ENCODE measurements at regions not wholly inside any gene's neighbourhood (a gene's known extent, or its start where the extent isn't known, plus 50 kb on each side); places are given as distances from the start of the nearest gene placed in this dataset.
A peak's percentile ranks its signal among the peaks of the same experiment; 100 is the strongest.

- ATAC-seq = no peak
- Histone ChIP-seq H3K9me3 (no peaks in the 10 kb centered on the region), H3K4me3 (no peak overlapping the region), H3K36me3 (ENCODE audit: insufficient read depth in 1 of 2, low read depth in 1 of 2) (no peaks in the 10 kb centered on the region), H3K4me1 (no peaks in the 10 kb centered on the region), H3K27me3 (ENCODE audit: insufficient read depth in 3 of 3, low read length in 2 of 3) (no peaks in the 10 kb centered on the region), H3K27ac (no peak overlapping the region)
- intact Hi-C loops (cut with DNase I) = no loop called here
- WGBS, 3 donors = 58 to 65% (median 62%) methylated on average over 4 of the region's 4 CpGs
- no peak for TF ChIP-seq CTCF (IDR thresholded peaks at IDR 0.05)
- no peak for DNase-seq
These were observed 246.7 kb upstream of the TLL1 start for GRCh38 chr4:165626316-165626715.

GRCh38 chr4:165627128-165627527 is 245.9 kb upstream of the TLL1 start:
- Histone ChIP-seq H3K4me1 (no peaks in the 10 kb centered on the region), H3K9me3 (no peaks in the 10 kb centered on the region), H3K4me3 (no peak overlapping the region), H3K27ac (no peak overlapping the region), H3K27me3 (ENCODE audit: insufficient read depth in 3 of 3, low read length in 2 of 3) (no peaks in the 10 kb centered on the region), H3K36me3 (ENCODE audit: insufficient read depth in 1 of 2, low read depth in 1 of 2) (no peaks in the 10 kb centered on the region)
- no peak for TF ChIP-seq CTCF (IDR thresholded peaks at IDR 0.05)
- intact Hi-C loops (cut with DNase I) = no loop called here
- ATAC-seq (no peak), DNase-seq (no peak)
- WGBS, 3 donors = 39 to 66% (median 49%) methylated on average over 3 of the region's 3 CpGs

- Histone ChIP-seq H3K27ac (no peak overlapping the region), H3K4me1 (no peaks in the 10 kb centered on the region), H3K36me3 (ENCODE audit: insufficient read depth in 1 of 2, low read depth in 1 of 2) (no peaks in the 10 kb centered on the region), H3K4me3 (no peak overlapping the region), H3K27me3 (ENCODE audit: insufficient read depth in 3 of 3, low read length in 2 of 3) (no peaks in the 10 kb centered on the region), H3K9me3 (no peaks in the 10 kb centered on the region)
- DNase-seq = no peak
- ATAC-seq = no peak
- 72 to 86% (median 85%) methylated on average over 5 of the region's 5 CpGs for WGBS, 3 donors
- TF ChIP-seq CTCF (IDR thresholded peaks at IDR 0.05) = no peak
- intact Hi-C loops (cut with DNase I) = no loop called here
These were observed 245.5 kb upstream of the TLL1 start for GRCh38 chr4:165627548-165627947.

GRCh38 chr4:165628572-165628971 is 244.5 kb upstream of the TLL1 start:
- Histone ChIP-seq H3K27me3 (ENCODE audit: insufficient read depth in 3 of 3, low read length in 2 of 3) (no peaks in the 10 kb centered on the region), H3K36me3 (ENCODE audit: insufficient read depth in 1 of 2, low read depth in 1 of 2) (no peaks in the 10 kb centered on the region), H3K4me1 (no peaks in the 10 kb centered on the region), H3K4me3 (no peak overlapping the region), H3K9me3 (no peaks in the 10 kb centered on the region), H3K27ac (no peak overlapping the region)
- 49 to 76% (median 74%) methylated on average over 3 of the region's 3 CpGs for WGBS, 3 donors
- no peak for TF ChIP-seq CTCF (IDR thresholded peaks at IDR 0.05)
- ATAC-seq (peak in 3 of 4 donors; percentile 31 to 36 (median 35)), DNase-seq (no peak)
- intact Hi-C loops (cut with DNase I) = no loop called here

- H3K4me3 ChIP-seq = no peak overlapping the region
- ATAC-seq (peak in 3 of 4 donors; percentile 50 to 66 (median 56)), DNase-seq (no peak)
- peak overlapping the region; percentile 23 for H3K27ac ChIP-seq
- no peaks in the 10 kb centered on the region for H3K27me3 ChIP-seq (ENCODE audit: insufficient read depth in 3 of 3, low read length in 2 of 3)
- TF ChIP-seq CTCF (IDR thresholded peaks at IDR 0.05) = no peak
- no peaks in the 10 kb centered on the region for H3K9me3 ChIP-seq
- no peaks in the 10 kb centered on the region for H3K4me1 ChIP-seq
- intact Hi-C loops (cut with DNase I) = no loop called here
- no peaks in the 10 kb centered on the region for H3K36me3 ChIP-seq (ENCODE audit: insufficient read depth in 1 of 2, low read depth in 1 of 2)
These were observed 242.4 kb upstream of the TLL1 start for GRCh38 chr4:165630671-165631070.

Measured in psoas muscle (tissue), 7 donors.